ENCODE measurements at regions not wholly inside any gene's neighbourhood (a gene's known extent, or its start where the extent isn't known, plus 50 kb on each side); places are given as distances from the start of the nearest gene placed in this dataset.

- no peak for DNase-seq
Observed at GRCh38 chr19:31562966-31563612, 213.9 kb upstream of the TSHZ3 start.

- no peak for DNase-seq
Observed at GRCh38 chr19:31567776-31568175, 218.5 kb upstream of the TSHZ3 start.

- DNase-seq, result no peak
Observed at GRCh38 chr19:31568724-31569123, 219.5 kb upstream of the TSHZ3 start.

- no peak for DNase-seq
Observed at GRCh38 chr19:31570718-31571117, 221.5 kb upstream of the TSHZ3 start.

- DNase-seq, result no peak
Observed at GRCh38 chr19:31572102-31572975, 223.1 kb upstream of the TSHZ3 start.

- DNase-seq, result no peak
Observed at GRCh38 chr19:31572976-31573298, 223.7 kb upstream of the TSHZ3 start.

GRCh38 chr19:31574251-31574973 lies 225.2 kb upstream of the TSHZ3 start:
- no peak for DNase-seq

GRCh38 chr19:31575846-31576335 lies 226.7 kb upstream of the TSHZ3 start:
- no peak for DNase-seq

GRCh38 chr19:31578326-31578725 lies 229.1 kb upstream of the TSHZ3 start:
- DNase-seq, result no peak

- DNase-seq, result no peak
Observed at GRCh38 chr19:31583148-31583547, 233.9 kb upstream of the TSHZ3 start.

- DNase-seq, result no peak
Observed at GRCh38 chr19:31586282-31586681, 237.0 kb upstream of the TSHZ3 start.

- DNase-seq, result no peak
Observed at GRCh38 chr19:31589109-31589508, 239.9 kb upstream of the TSHZ3 start.

- DNase-seq, result no peak
Observed at GRCh38 chr19:31591258-31591657, 242.0 kb upstream of the TSHZ3 start.

GRCh38 chr19:31592456-31592855 lies 243.2 kb upstream of the TSHZ3 start:
- no peak for DNase-seq

GRCh38 chr19:31594701-31595100 lies 245.5 kb upstream of the TSHZ3 start:
- DNase-seq, result no peak

- DNase-seq, result no peak
Observed at GRCh38 chr19:31595521-31595920, 246.3 kb upstream of the TSHZ3 start.

GRCh38 chr19:31596751-31597150 lies 247.5 kb upstream of the TSHZ3 start:
- no peak for DNase-seq

- no peak for DNase-seq
Observed at GRCh38 chr19:31597616-31598015, 248.4 kb upstream of the TSHZ3 start.

GRCh38 chr19:31598730-31599238 lies 249.5 kb upstream of the TSHZ3 start:
- no peak for DNase-seq

- no peak for DNase-seq
Observed at GRCh38 chr19:31600731-31601295, 251.6 kb upstream of the TSHZ3 start.

GRCh38 chr19:31601855-31602254 lies 252.6 kb upstream of the TSHZ3 start:
- DNase-seq, result no peak

GRCh38 chr19:31602548-31602947 lies 253.3 kb upstream of the TSHZ3 start:
- no peak for DNase-seq

GRCh38 chr19:31604493-31605040 lies 255.3 kb upstream of the TSHZ3 start:
- no peak for DNase-seq
